SHP77 (cell line): ENCODE measurements at regions not wholly inside any gene's neighbourhood (a gene's known extent, or its start where the extent isn't known, plus 50 kb on each side); places are given as distances from the start of the nearest gene placed in this dataset.

Experiments used
- DNase-seq, 2 experiments: peaks; one replicate each; lab custom pipeline; 2025; lab: John Stamatoyannopoulos, UW

DNA sequence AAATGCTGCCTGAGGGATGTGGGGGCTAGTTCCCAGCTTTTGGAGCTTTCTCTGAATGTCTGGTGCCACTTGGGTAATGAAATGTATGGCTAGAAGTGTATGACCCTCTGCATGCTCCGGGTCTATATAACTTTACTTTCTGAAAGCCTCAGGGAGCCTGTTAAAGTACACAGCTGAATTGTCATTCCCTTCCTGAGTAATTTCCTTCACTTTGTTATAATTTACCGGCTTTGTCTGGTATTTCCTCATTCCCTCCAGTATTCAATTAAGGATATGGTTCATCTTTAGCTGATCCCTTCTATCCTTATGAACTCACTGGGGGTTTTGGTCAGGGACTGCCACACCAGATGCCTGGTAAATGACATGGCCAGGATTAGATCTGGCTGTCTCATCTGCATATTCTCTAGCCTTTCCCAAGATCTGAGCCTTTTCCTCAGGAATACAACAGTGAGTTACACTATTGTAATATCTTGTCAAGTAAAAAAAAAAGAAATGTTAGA, 620.3 kb downstream of the ZPLD1 start:
- DNase-seq: no peak

DNA sequence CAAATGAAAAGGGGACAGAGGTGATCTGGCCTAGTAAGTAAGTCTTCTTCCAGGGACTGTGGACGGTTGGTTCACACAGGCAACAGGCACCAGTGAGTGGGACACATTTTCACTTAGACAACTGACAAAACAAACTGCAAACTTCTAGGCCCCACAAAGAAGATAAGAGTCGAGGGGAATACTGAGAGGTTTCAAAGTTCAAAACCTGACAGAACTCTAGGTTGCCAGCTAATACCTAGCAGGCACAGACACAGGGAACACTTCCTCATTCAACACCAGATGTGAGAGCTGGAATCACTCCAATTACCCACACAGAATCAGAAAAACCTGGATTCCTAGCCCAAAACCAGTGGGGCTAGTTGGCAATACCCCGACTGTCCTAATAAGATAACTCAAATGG, 621.7 kb downstream of the ZPLD1 start:
- no peak for DNase-seq

DNA sequence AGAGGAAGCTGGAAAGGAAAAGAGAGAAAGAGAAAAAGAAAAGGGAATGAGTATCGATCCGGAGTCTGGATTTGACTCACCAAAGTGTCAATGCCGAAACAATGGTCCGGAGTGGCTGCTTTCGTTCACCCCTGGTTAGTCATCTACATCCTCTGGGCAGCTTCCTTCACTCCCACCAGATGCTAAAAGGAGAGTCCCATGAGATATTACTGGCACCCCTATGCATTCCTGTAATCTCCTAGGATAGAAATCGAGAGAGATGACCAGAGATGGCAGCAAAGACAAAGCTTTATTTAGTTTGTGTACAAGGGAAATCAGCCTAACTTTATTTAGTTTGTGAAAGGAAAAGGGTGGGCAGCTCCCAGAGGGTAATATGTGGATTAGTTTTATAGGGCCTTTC, 622.2 kb downstream of the ZPLD1 start:
- DNase-seq: no peak

DNA sequence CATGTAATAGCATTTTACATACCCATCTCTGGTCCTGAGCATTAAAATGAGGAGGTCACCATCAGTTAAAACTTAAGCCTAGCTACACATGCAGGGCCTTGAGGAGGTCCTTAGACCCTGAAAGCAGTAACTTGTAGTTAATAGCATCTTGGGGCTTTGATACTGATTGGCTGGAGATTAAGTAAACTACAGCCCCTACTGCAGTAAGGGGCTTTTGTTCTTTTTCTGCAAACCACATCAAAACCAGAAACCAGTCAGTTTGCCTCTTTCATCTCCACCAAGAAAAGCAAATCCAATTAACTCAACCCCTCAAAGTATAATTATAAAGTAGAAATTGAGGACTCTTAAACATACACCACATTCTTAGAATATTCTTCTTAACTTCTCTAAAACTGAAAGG, 622.7 kb downstream of the ZPLD1 start:
- no peak for DNase-seq

GRCh38 chr3:103059432-103059831, 624.6 kb downstream of the ZPLD1 start:
- no peak for DNase-seq

DNA sequence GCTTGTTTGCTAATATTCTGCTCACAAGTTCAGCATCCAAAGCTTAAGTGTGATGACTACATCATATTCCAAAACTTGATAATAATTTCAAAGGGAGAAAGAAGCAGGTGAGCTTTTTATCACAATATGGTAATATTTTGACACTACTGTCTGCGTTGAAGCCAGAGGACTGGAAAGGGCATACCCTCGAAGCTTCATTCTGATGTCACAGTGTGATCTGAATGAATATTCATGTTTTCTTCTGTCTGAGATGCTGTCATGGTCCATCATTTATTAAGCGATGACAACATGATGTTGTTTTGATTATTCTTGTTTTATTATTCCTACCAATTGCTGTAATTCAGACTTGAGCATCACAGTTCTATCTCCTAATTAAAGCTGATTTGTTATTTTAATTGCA, 625.4 kb downstream of the ZPLD1 start:
- no peak for DNase-seq

- no peak for DNase-seq
Observed at GRCh38 chr3:103067963-103068362, 633.1 kb downstream of the ZPLD1 start.

GRCh38 chr3:103075282-103075681, 640.5 kb downstream of the ZPLD1 start:
- DNase-seq: no peak

DNA sequence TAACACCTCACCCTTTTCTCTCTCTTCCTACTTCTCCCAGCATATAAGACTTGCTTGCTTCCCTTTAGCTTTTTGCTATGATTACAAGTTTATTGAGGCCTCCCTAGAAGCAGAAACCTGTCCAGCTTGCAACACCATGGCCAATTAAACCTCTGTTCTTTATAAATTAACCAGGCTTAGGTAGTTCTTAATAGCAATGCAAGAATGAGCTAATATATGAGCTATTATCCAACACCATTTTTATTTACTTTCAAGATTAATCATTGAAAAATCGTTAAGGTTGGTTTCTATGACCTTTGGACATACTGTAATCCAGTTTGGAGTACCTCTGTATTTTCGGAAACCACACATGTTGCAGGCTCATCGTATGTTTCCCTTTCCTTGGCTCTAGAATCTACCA, 643.1 kb downstream of the ZPLD1 start:
- DNase-seq: no peak

DNA sequence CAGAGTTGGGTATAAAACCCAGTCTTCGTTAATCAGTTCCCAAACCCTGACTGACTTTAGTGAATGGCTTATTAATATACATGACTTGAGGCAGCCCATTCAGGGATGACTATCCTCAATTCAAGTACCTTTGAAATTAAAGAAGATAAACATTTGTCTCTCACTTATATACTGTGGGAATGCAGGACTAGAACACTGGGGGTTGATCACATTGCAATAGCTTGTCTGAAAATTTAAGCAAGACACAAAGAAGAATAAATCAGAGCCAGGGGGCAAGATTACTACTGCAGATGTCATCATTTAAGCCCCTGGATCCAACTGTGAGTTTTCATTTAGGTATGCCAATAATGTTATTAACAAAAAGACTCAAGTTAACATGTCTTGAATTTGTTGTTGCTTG, 647.7 kb downstream of the ZPLD1 start:
- DNase-seq: no peak

- peak in 1 of 2 experiments; percentile 2 for DNase-seq
Observed at GRCh38 chr3:103083848-103084631, 649.2 kb downstream of the ZPLD1 start.

DNA sequence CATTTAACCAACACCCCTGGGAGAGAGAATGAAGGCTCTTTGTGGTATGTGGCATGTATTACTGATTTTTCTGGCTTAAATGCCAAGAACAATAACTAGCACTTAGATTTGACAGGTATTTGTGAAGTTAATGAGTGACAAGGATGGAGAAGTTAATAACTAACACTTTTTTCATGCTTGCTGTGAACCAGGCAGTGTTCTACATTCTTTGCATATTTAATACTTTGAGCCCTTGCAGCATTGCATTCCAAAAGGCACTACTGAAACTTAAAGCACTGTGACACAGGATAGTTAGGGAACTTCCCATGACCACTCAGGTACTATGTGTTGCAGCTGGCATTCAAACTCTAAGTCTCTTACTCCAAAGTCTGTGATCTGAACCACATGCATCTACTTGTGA, 650.6 kb downstream of the ZPLD1 start:
- DNase-seq: no peak

DNA sequence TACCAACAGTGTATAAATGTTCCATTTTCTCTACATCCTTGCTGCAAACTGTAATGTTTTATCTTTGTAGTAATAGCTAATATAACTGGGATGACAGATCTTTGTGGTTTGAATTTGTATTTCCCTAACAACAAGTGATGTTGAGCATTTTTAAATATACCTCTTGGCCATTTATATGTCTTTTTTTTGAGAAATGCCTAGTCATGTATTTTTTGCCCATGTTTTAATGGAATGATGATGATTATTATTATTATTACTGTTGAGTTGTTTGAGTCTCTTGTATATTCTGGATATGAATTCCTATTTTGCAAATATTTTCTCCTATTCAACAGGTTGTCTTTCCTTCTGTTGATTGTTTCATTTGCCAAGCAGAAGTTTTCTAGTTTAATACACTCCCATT, 654.9 kb downstream of the ZPLD1 start:
- no peak for DNase-seq

DNA sequence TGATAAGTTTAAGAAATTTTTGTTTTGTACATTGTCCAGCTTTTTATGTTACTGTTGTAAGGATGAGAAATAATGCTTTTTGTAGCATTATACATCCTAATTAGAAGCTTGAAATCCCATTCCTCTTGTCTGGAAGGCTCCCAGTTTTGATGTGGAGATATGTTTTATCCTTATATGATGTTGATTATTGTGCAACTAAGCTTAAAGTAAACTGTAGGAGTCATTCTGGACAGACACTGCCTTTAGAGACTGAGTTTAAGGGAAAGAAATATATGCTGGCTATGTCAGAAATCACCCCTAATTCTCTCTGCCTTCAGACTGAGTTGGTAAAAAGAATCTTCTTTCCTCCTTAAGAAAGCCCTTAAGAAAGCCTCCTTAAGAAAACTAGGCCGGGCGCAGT, 670.4 kb downstream of the ZPLD1 start:
- no peak for DNase-seq

DNA sequence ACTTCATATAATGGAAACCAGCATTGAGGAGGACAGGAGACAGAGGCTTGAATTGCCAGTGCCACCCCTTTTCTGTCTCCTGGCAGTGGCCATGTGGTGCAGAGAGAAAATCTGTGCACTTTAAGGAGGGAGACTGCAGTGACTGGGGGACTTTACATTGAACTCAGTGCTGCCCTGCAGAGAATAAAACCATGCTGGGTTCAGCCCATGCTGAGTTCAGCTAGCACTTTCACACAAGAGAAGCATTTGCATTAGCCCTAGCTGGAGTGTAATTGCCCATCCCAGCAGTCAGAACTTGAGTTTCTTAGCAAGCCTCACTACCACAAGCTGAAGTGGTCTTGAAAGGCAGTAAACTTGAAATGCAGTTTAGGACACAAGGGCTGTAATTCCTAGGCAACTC, 677.5 kb downstream of the ZPLD1 start:
- DNase-seq: no peak

GRCh38 chr3:103126115-103126514, 691.3 kb downstream of the ZPLD1 start:
- DNase-seq: no peak

GRCh38 chr3:103127098-103127630, 692.3 kb downstream of the ZPLD1 start:
- no peak for DNase-seq

- DNase-seq: no peak
Observed at GRCh38 chr3:103127737-103128136, 692.9 kb downstream of the ZPLD1 start.

DNA sequence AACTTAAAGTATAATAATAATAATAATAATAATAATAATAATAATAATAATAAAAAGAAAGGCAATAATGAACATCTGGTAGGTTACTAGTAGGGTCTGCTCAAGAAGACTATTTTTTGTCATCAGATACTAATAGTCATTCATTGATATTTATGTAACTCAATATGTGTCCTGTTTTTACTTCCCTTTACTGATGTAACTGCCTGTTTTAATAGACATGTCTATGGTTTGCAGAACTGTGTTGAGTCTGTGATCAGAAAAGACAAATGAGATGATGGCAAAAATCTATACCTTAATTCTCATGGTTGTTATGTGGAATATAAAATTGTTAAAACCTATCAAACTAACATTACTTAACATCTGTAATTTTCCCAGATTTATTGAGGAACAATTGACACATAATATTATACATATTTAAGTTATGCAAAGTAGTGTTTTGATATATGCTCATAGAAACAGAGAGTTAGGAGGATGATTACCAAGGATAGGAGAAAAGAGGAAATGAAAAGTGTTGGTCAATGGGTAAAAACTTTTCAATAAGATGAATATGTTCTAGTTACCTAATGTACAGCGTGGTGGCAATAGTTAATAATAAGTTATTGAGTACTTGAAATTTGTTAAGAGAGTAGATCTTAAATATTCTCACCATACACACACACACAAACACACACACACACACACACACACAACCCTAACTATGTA, 699.4 kb downstream of the ZPLD1 start:
- no peak for DNase-seq

- DNase-seq: no peak
Observed at GRCh38 chr3:103136621-103137020, 701.8 kb downstream of the ZPLD1 start.

DNA sequence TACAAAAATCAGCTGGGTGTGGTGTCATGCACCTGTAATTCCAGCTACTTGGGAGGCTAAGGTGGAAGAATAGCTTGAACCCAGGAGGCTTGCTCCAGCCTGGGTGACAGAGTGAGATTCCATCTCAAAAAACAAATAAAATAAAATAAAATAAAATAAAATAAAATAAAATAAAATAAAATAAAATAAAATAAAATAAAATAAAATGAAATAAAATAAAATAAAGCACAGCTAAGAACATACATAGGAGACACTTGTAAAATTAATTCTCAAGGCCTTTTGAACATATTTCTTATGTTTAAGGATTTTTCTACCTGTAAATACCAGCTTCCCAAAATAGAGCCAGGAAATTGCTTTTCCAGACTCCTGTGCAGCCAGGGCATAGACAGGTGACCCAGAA, 703.0 kb downstream of the ZPLD1 start:
- no peak for DNase-seq

GRCh38 chr3:103158183-103158582, 723.4 kb downstream of the ZPLD1 start:
- DNase-seq: no peak

DNA sequence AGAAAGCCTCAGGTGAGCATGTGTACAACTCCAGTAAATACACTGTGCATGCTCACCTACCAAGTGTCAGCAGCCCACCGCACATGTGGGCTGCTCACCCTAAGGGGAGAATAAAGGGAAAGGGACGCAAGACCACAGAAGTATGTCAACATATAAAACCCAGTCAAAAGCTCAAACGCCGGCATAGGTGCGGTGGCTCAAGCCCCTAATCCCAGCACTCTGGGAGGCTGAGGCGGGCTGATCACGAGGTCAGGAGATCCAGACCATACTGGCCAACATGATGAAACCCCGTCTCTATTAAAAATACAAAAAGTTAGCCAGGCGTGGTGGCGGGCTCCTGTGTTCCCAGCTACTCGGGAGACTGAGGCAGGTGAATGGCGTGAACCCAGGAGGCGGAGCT, 732.1 kb downstream of the ZPLD1 start:
- no peak for DNase-seq
